Panc1 (cell line): ENCODE measurements at regions not wholly inside any gene's neighbourhood (a gene's known extent, or its start where the extent isn't known, plus 50 kb on each side); places are given as distances from the start of the nearest gene placed in this dataset.

Experiments
- ATAC-seq: fragments of 200-7000 bp; cut with Tn5 transposase; 2 replicates; pipeline ENCODE4 v1.9.1; 2020; ENCODE audit warnings: mild to moderate bottlenecking, moderate library complexity
- BruUV-seq: library from RNA; stranded (reverse); fragments of 400-500 nt; replicated peaks from 2 replicates; lab custom pipeline; 2021; lab: Mats Ljungman, UMichigan
- CTCF ChIA-PET: fragments of 300-600 bp; sonication (Branson Sonifier 250); formaldehyde crosslinking; loops from one replicate; lab custom pipeline; 2022; ENCODE audit warnings: antibody characterized with exemption; lab: Charles Lee
- POLR2A ChIA-PET: fragments of 300-600 bp; sonication (Branson Sonifier 250); formaldehyde crosslinking; loops from one replicate; lab custom pipeline; 2022; ENCODE audit warnings: antibody characterized with exemption; lab: Charles Lee
- DNase-seq: peaks from one replicate; pipeline ENCODE4 v3.0.0-alpha.2; 2010; ENCODE audit warnings: low read depth, low spot score
- H3K27ac ChIP-seq: 2 replicates; pipeline ENCODE4 v1.5.1; 2011; ENCODE audit warnings: mild to moderate bottlenecking, low read length, inconsistent platforms
- H3K27me3 ChIP-seq: fragments of 200-500 bp; sonication (Bioruptor generic); 2 replicates; pipeline ENCODE4 v1.6.0; 2014; ENCODE audit warnings: low read length, inconsistent platforms; ENCODE audit not compliant: control insufficient read depth, insufficient read depth
- H3K36me3 ChIP-seq: fragments of 200-500 bp; sonication (Bioruptor generic); 2 replicates; pipeline ENCODE4 v1.5.1; 2014; ENCODE audit warnings: inconsistent platforms, mild to moderate bottlenecking, low read length, moderate library complexity; ENCODE audit not compliant: control insufficient read depth, insufficient read depth
- H3K4me1 ChIP-seq: 2 replicates; pipeline ENCODE4 v1.5.1; 2011; ENCODE audit warnings: inconsistent platforms, mild to moderate bottlenecking, low read length, moderate library complexity; ENCODE audit not compliant: control insufficient read depth, insufficient read depth
- H3K4me3 ChIP-seq, 2 experiments: 2 replicates each; pipeline ENCODE4 v1.5.1; 2011 to 2012; ENCODE audit warnings: low read depth in 2 of 2, low read length in 2 of 2, mild to moderate bottlenecking in 2 of 2, inconsistent platforms in 1 of 2, moderate library complexity in 1 of 2
- H3K9me3 ChIP-seq: fragments of 200-500 bp; sonication (Bioruptor generic); 2 replicates; pipeline ENCODE4 v1.5.1; 2014; ENCODE audit warnings: low read depth, mild to moderate bottlenecking, inconsistent platforms, low read length, moderate library complexity; ENCODE audit not compliant: control insufficient read depth, insufficient read depth
- POLR2AphosphoS5 ChIP-seq: IDR thresholded peaks from 2 replicates; pipeline ENCODE4 v1.6.1; 2012; ENCODE audit warnings: mild to moderate bottlenecking, low read depth, low read length, moderate library complexity
- SIN3A ChIP-seq: IDR thresholded peaks from 2 replicates; pipeline ENCODE4 v1.6.1; 2012; ENCODE audit warnings: low read depth, mild to moderate bottlenecking, low read length, moderate library complexity, borderline replicate concordance; ENCODE audit not compliant: insufficient read depth
- TCF7L2 ChIP-seq: IDR thresholded peaks from 2 replicates; pipeline ENCODE4 v1.6.1; 2011; ENCODE audit warnings: mild to moderate bottlenecking, low read depth, low read length, inconsistent platforms
- in situ Hi-C: cut with HindIII; loops from 2 replicates; pipeline ENCODE4 v1.10.0; 2016; ENCODE audit warnings: low sequenced_read_pairs, low pct_unique_long_range_greater_than_20kb
- intact Hi-C: fragments of 100-400 bp; cut with micrococcal nuclease; formaldehyde crosslinking; loops from one replicate; pipeline ENCODE4 v1.10.0; 2022; ENCODE audit not compliant: unreplicated experiment
- TF ChIP-seq, protein P1 (sequence below), 2 experiments: IDR thresholded peaks; 2 replicates each; pipeline ENCODE4 v1.6.1; 2011 to 2012; ENCODE audit warnings: low read depth in 2 of 2, control low read depth in 1 of 2, low read length in 1 of 2, mild to moderate bottlenecking in 1 of 2, moderate library complexity in 1 of 2; ENCODE audit not compliant: insufficient read depth in 1 of 2
- TF ChIP-seq, protein P2 (sequence below): fragments of 450-650 bp; IDR thresholded peaks from 2 replicates; pipeline ENCODE4 v1.5.1; 2017; ENCODE audit warnings: mild to moderate bottlenecking

DNA sequence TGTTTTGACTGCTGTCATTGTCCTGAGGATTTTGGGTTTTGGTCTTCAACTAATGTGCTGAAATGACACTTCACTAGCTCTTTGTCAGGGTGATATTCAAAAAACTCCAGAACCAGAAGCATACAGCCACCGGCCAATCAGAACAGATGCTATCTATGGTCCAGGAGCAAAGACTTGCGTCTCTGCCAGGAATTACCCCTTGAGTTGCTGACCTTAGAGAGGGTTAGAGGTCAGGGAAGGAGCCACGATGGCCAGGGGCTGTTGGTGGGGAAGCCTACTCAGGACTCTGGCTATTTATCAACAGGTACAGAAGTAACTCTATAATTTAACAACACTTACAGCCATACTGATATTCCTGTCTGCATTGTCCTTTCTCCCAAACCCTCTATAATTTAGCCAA, 356.8 kb downstream of the EFNA5 start:
- intact Hi-C loops (no loop called here), in situ Hi-C loops (no loop called here)
- DNase-seq (no peak), ATAC-seq (no peak)
- CTCF ChIA-PET, result no interaction called here
- Histone ChIP-seq H3K4me1 (no peaks in the 10 kb centered on the region), H3K27me3 (no peaks in the 10 kb centered on the region), H3K36me3 (no peaks in the 10 kb centered on the region), H3K9me3 (no peaks in the 10 kb centered on the region), H3K27ac (no peak overlapping the region), H3K4me3 (no peak overlapping the region)
- TF ChIP-seq, protein P1, sequence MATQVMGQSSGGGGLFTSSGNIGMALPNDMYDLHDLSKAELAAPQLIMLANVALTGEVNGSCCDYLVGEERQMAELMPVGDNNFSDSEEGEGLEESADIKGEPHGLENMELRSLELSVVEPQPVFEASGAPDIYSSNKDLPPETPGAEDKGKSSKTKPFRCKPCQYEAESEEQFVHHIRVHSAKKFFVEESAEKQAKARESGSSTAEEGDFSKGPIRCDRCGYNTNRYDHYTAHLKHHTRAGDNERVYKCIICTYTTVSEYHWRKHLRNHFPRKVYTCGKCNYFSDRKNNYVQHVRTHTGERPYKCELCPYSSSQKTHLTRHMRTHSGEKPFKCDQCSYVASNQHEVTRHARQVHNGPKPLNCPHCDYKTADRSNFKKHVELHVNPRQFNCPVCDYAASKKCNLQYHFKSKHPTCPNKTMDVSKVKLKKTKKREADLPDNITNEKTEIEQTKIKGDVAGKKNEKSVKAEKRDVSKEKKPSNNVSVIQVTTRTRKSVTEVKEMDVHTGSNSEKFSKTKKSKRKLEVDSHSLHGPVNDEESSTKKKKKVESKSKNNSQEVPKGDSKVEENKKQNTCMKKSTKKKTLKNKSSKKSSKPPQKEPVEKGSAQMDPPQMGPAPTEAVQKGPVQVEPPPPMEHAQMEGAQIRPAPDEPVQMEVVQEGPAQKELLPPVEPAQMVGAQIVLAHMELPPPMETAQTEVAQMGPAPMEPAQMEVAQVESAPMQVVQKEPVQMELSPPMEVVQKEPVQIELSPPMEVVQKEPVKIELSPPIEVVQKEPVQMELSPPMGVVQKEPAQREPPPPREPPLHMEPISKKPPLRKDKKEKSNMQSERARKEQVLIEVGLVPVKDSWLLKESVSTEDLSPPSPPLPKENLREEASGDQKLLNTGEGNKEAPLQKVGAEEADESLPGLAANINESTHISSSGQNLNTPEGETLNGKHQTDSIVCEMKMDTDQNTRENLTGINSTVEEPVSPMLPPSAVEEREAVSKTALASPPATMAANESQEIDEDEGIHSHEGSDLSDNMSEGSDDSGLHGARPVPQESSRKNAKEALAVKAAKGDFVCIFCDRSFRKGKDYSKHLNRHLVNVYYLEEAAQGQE (IDR thresholded peaks at IDR 0.05; ENCODE audit: insufficient read depth in 1 of 2, low read depth in 2 of 2, low read length in 1 of 2), result no peak
- TF ChIP-seq SIN3A, result no peak
- TF ChIP-seq POLR2AphosphoS5, result no peak
- TF ChIP-seq TCF7L2, result no peak
- TF ChIP-seq, protein P2, sequence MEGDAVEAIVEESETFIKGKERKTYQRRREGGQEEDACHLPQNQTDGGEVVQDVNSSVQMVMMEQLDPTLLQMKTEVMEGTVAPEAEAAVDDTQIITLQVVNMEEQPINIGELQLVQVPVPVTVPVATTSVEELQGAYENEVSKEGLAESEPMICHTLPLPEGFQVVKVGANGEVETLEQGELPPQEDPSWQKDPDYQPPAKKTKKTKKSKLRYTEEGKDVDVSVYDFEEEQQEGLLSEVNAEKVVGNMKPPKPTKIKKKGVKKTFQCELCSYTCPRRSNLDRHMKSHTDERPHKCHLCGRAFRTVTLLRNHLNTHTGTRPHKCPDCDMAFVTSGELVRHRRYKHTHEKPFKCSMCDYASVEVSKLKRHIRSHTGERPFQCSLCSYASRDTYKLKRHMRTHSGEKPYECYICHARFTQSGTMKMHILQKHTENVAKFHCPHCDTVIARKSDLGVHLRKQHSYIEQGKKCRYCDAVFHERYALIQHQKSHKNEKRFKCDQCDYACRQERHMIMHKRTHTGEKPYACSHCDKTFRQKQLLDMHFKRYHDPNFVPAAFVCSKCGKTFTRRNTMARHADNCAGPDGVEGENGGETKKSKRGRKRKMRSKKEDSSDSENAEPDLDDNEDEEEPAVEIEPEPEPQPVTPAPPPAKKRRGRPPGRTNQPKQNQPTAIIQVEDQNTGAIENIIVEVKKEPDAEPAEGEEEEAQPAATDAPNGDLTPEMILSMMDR, result no peak
- no TSS peak for BruUV-seq
- POLR2A ChIA-PET, result no interaction called here

DNA sequence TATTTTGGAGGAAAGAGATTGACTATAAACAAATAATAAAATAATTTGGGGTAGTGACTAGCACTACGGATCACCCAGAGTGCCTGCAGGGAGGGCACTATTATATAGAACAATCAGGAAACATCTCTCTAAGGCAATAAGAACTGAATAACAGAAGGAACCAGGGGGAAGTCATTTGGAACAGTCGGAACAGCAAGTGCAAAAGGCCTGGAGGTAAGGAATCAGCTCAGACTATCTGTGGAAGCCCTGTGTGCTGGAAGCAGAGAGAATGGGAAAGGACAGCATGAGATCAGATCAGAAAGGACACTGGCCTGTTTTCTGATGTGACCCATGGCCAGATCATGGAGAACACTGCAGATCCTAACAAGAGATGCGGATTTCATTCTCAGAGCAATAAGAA, 357.6 kb downstream of the EFNA5 start:
- Histone ChIP-seq H3K27me3 (no peaks in the 10 kb centered on the region), H3K4me3 (no peak overlapping the region), H3K9me3 (no peaks in the 10 kb centered on the region), H3K4me1 (no peaks in the 10 kb centered on the region), H3K27ac (no peak overlapping the region), H3K36me3 (no peaks in the 10 kb centered on the region)
- ATAC-seq, result no peak
- TF ChIP-seq, protein P2, result no peak
- TF ChIP-seq POLR2AphosphoS5, result no peak
- TF ChIP-seq, protein P1 (IDR thresholded peaks at IDR 0.05; ENCODE audit: insufficient read depth in 1 of 2, low read depth in 2 of 2, low read length in 1 of 2), result no peak
- in situ Hi-C loops (no loop called here), intact Hi-C loops (no loop called here)
- POLR2A ChIA-PET, result no interaction called here
- no TSS peak for BruUV-seq
- CTCF ChIA-PET, result no interaction called here
- no peak for DNase-seq
